TTC549 (cell line): ENCODE measurements at regions not wholly inside any gene's neighbourhood (a gene's known extent, or its start where the extent isn't known, plus 50 kb on each side); places are given as distances from the start of the nearest gene placed in this dataset.
"Not testable (repeated sequence)": the region's sequence is repeated elsewhere in the genome, so short reads cannot be mapped to it uniquely, and the experiment has no call there.

Experiments
- FAIRE-seq: peaks from 2 replicates; lab custom pipeline; 2012; peaks lifted over from hg19 to GRCh38; lab: Jason Lieb, UNC

DNA sequence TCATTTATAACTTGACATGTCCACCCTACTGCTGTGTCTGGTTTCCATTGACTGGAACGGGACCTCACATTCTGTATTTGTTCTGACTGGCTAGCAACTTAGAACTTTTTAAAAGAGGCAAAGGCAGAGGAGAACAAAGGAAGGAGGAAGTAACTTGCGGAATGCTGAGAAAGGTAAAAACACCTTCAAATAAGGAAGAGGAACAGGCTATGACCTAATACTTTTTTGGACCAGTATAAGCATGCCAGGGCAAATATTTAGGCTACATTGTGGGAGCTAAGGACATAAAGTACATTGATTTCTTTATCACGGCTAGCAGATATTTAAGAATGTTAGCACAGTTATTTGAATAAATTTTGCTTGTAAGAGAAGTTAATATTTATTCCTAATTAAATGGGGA, 240.5 kb downstream of the TLR4 start:
- not testable (repeated sequence) for FAIRE-seq

DNA sequence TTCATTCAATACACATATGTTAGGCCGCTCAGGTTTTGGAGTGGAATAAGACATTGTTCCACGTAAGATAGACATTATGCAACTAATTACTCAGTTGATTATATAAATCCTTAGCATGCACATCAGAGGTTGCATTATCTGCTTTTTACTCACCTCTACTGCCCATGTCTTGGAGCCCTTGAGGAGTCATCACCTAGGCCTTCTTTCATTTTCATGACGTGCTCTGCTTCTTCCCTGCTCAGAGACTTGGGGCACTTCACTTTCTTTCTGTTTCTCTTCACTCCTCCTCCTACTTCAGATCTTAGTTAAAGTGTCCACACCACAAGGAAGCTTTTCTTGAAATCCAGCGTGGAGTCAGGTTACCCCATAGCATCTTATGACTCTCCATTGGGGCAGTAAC, 241.1 kb downstream of the TLR4 start:
- no peak for FAIRE-seq

DNA sequence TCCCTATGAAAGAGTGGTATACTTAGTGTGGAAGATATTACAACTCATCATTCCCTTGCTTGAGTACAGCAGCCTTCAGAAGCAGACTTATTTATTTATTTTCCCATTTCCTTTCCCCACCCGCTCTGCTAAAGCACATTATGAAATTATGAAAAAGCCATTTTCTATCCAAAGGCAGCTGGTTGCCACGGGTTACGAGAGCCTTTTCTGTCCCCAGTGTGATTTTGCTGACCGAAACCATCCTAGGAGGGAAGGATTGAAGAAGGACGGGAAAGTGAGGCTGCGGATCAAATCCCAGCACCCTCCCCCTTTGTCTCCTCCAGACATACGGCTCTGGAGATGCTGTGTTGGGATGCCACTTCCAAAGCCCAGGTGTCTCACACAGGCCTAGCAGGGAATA, 246.9 kb downstream of the TLR4 start:
- FAIRE-seq, result no peak

- FAIRE-seq, result no peak
Observed at GRCh38 chr9:117952581-117952980, 248.4 kb downstream of the TLR4 start.

DNA sequence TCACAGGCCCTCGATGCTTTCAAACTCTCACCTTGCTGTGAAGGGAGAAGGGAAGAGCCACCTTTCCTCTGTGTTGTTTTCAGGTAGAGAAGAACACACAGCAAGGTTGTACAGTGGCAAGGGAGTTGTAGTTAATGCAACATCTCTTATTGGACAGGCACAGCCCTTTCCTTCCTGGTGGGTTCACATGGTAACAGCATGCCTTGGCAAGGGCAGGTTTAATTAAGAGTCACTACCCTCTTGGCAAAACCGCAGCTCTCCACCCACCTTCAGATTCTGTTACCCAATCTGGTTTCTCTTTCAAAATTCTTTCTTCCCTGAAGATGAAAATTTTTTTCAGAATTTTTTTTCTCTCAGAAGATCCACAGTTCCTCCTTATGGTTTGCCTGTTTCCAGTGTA, 253.1 kb downstream of the TLR4 start:
- FAIRE-seq, result no peak

DNA sequence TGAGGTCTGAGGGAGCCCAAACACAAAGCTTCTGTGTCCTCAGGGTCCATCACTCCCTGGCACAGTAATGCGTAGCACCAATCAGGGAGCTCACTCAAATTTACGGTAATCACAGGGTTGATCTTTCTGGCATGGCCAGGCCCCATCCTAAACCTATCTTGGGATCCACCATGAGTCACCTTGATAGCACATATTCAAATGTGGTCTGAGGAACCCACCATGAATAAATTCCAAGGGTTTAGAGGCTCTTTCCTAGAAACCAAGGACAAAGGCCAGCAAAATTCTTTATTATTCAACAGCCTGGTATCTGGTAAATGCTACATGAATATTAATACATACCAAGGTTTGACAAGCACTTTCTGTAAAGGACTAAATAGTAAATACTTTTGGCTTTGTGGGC, 254.5 kb downstream of the TLR4 start:
- FAIRE-seq, result no peak

DNA sequence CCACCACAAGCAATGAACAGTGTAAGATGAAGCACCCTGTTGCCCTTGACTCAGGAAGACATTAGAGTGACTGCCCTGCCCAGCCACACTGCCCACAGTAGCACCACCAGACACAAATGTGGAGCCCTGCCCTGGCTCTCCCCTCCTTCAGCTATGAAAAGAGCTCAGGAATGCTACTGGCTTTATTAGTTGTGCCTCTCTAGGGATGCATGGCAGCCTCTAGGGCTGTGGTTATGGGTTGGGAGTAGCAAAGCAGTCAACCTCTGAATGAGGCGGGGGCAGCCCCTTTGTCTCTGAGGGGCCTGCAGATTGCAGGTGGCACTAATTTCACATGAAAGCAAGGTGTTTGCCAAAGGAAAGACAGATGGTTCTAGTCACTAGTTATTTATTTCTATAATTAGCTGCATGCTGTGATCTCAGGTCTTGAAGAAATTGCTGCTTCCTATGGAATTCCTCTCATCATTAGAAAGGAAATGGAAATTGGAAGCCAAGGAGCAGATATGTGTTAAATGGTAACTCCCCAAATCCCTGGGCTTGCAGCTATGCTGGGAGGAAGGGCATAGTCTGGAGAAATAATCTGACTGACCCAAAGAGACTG, 259.4 kb downstream of the TLR4 start:
- no peak for FAIRE-seq

- FAIRE-seq, result no peak
Observed at GRCh38 chr9:117970276-117971050, 266.3 kb downstream of the TLR4 start.

- FAIRE-seq, result no peak
Observed at GRCh38 chr9:117974108-117974507, 269.9 kb downstream of the TLR4 start.

DNA sequence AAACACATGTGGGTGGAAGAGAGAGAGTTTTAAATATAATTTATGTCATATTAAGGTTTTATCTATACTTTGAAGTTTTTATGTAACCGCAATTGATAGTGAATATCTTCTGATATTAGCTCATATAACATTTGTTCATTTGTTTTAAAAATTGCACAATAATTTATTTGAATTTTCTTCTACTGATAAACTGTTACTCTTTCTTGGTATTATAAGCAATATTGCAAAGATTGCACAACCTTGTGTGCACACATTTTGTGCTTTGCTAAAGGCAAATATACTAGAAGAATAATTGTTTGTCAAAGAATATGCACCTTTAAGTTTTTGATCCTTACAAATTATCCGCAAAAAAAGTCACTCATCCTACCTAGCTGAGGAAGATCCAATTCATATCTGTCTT, 275.7 kb downstream of the TLR4 start:
- no peak for FAIRE-seq

GRCh38 chr9:117987945-117988344, 283.7 kb downstream of the TLR4 start:
- no peak for FAIRE-seq

DNA sequence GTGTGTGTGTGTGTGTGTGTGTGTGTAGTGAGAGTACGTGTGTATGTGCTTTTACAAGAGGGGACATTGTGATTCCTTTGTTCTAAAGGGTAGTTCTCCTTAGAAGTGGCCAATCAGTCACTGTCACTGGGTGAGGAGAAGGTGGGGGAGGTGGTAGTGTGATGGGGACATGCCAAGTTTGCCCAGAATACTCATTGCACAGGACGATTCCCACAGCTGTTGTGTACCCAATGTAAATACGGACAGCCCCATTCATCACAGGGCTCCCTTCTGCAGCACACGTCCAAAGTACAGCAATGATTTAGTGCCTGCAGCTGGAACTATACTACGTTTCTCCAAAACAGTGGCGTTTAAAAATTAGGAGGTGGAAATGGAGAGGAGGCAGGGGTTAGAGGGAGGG, 287.8 kb downstream of the TLR4 start:
- FAIRE-seq, result no peak

DNA sequence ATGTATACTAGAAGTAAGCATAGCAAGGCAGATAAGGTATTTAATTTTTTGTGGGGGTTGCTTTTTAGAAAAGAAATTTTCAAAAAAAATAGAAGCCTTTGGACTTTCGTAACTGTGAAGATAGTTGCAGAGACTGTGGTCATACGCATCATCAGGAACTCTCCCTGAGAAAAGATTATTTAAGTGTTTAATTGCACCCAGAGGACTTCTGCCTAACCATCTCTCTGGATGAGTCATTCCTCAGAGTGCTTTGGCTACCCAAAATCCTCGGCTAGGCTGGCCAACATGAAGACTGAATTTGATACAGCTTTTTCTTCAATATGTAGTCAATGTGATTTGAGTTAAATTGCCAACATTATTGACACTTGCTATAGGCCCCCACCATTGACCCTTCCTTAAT, 296.4 kb downstream of the TLR4 start:
- FAIRE-seq, result no peak

DNA sequence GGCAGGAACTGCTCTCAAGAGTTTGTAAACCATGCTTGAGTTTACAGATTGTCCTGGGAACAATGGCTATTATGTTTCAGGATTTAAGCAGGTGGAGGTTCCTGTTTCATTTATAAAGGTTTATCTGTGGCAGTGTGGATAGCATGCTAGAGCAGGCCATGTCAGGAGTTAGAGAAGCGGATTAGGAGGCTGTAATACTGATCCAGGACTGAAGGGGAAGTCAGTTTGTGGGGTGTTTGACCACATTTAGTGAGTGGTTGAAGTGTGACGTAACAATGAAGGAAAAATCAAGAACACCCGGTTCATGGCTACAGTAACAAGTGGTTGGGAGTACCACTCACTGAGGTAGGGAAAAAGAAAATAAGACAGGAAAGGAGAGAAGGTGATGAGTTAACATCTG, 299.0 kb downstream of the TLR4 start:
- FAIRE-seq, result no peak

DNA sequence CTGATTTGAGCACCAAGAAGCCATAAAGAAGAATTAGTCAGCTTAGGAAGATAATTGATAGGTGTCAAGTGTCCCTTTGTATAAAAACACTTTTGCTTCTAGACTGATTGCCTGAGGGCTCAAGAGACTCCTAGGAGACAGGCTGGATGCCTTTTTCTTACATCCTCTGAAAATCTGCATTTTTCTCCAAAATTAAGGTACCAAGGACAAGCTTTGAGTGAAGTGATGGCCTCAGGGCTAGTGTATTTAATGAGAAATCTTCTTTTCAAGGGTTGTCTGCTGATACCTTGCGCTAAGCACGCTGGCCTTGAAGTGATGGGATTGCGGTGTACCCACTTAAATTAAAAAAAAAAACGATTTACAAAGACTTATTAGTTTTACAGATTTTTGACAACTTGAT, 304.0 kb downstream of the TLR4 start:
- FAIRE-seq, result no peak

DNA sequence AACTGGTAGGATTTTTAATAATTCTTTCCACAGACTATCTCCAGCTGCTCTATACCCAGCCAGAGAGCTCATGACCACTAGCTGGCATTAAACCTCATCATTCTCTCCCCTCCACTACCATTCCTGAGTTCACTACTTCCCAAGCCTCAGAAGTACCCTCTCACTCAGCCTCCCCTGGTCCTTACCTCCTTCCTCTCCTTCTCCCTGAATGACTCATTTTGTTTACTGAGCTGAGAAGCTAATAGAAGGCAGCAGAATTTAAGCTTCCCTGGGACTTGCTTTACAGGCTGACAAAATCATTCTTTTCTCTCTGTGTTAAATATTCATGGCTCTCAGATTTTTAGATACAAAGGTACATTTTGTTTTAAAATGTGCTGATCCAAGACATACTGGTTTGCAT, 305.4 kb downstream of the TLR4 start:
- FAIRE-seq, result no peak

GRCh38 chr9:118017607-118018122, 313.5 kb downstream of the TLR4 start:
- no peak for FAIRE-seq

- FAIRE-seq, result no peak
Observed at GRCh38 chr9:118023644-118024043, 319.4 kb downstream of the TLR4 start.

GRCh38 chr9:118028225-118028624, 324.0 kb downstream of the TLR4 start:
- no peak for FAIRE-seq

- no peak for FAIRE-seq
Observed at GRCh38 chr9:118029425-118029824, 325.2 kb downstream of the TLR4 start.

DNA sequence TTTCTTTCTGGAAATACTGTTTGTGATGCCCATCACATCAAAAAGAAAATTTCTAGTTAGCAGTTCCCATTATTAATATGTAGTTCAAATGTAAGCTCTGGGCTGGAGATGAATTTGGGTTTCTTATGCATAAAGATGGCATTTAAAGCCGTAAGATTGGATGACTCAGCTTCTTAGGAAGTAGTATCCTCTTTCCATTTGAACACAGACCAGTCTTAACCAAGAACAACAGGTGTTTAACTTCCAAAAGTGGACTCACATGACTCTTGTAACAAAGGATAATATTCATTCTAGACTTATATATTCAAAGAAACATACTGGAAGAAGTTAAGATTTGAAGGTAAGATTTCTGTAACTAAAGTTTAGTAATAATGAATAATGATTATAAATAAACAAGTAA, 330.5 kb downstream of the TLR4 start:
- FAIRE-seq, result no peak

- FAIRE-seq, result no peak
Observed at GRCh38 chr9:118038713-118039112, 334.5 kb downstream of the TLR4 start.

GRCh38 chr9:118058227-118058626, 354.0 kb downstream of the TLR4 start:
- no peak for FAIRE-seq
